ENCODE measurements at regions not wholly inside any gene's neighbourhood (a gene's known extent, or its start where the extent isn't known, plus 50 kb on each side); places are given as distances from the start of the nearest gene placed in this dataset.

DNA sequence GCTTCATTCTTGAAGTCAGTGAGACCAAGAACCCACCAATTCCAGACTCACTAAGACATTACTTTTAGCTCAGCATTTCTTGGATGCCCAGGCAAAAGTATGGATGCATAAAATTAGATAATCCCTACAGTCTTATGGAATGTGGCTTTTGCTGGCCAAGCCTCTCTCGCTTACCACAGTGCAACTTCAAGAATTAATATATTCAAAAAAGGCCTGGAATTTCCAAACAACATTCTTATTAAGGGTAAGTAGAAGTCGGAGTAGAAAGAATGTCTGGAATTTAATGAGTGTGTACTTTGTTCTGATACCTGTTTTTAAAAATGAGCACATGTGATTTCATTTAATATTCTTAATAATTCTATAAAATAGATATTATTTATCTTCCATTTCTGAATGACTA is 302.4 kb upstream of the TMTC4 start:
- no peak for TF ChIP-seq POLR2A (IDR thresholded peaks at IDR 0.05)
- TF ChIP-seq, protein P1, sequence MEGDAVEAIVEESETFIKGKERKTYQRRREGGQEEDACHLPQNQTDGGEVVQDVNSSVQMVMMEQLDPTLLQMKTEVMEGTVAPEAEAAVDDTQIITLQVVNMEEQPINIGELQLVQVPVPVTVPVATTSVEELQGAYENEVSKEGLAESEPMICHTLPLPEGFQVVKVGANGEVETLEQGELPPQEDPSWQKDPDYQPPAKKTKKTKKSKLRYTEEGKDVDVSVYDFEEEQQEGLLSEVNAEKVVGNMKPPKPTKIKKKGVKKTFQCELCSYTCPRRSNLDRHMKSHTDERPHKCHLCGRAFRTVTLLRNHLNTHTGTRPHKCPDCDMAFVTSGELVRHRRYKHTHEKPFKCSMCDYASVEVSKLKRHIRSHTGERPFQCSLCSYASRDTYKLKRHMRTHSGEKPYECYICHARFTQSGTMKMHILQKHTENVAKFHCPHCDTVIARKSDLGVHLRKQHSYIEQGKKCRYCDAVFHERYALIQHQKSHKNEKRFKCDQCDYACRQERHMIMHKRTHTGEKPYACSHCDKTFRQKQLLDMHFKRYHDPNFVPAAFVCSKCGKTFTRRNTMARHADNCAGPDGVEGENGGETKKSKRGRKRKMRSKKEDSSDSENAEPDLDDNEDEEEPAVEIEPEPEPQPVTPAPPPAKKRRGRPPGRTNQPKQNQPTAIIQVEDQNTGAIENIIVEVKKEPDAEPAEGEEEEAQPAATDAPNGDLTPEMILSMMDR (IDR thresholded peaks at IDR 0.05), result no peak
